ENCODE measurements at regions not wholly inside any gene's neighbourhood (a gene's known extent, or its start where the extent isn't known, plus 50 kb on each side); places are given as distances from the start of the nearest gene placed in this dataset.
"Not testable (repeated sequence)": the region's sequence is repeated elsewhere in the genome, so short reads cannot be mapped to it uniquely, and the experiment has no call there.

DNA sequence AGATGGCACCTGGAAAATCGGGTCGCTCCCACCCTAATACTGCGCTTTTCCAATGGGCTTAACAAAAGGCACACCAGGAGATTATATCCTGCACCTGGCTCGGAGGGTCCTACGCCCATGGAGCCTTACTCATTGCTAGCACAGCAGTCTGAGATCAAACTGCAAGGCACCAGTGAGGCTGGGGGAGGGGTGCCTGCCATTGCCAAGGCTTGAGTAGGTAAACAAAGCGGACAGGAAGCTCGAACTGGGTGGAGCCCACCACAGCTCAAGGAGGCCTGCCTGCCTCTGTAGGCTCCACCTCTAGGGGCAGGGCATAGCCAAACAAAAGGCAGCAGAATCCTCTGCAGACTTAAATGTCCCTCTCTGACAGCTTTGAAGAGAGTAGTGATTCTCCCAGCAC lies 814.8 kb downstream of the SEMA5A start:
- not testable (repeated sequence) for H3K4me3 Mint-ChIP-seq; H3K36me3 Mint-ChIP-seq; H3K4me1 Mint-ChIP-seq (ENCODE audit: low read depth); H3K27ac Mint-ChIP-seq; H3K27me3 Mint-ChIP-seq; H3K9me3 Mint-ChIP-seq (ENCODE audit: low read depth)

DNA sequence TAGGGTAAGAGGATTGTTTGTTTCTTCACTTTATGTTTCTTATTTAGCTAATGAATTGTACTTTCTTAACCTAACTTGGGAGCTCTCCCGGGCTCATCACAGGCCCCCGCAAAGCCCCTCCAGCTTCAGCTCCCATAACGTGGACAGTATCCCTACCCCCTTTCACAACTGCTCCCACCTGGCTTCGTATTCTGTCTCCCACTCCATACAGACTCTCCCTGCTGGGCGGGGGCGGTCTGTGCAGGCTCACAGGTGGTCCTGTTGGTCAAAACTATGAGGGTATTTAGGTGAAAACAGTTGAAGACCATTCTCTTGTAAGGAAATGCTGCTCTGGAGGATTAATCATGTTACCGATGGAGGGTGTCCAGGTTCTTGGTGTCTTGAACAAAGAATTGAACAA lies 805.3 kb downstream of the SEMA5A start:
- H3K4me1 Mint-ChIP-seq (ENCODE audit: low read depth), result no peaks in the 10 kb centered on the region

GRCh38 chr5:8749556-8749955 lies 796.3 kb downstream of the SEMA5A start:
- Mint-ChIP-seq H3K9me3 (ENCODE audit: low read depth) (peaks cover 4% of the 10 kb centered on the region), H3K4me3 (no peak overlapping the region), H3K36me3 (no peaks in the 10 kb centered on the region), H3K27ac (no peak overlapping the region), H3K27me3 (no peaks in the 10 kb centered on the region), H3K4me1 (ENCODE audit: low read depth) (no peaks in the 10 kb centered on the region)

More for the DNA sequence above, 805.3 kb downstream of the SEMA5A start:
- Mint-ChIP-seq H3K27me3 (no peaks in the 10 kb centered on the region), H3K4me3 (no peak overlapping the region), H3K27ac (no peak overlapping the region), H3K9me3 (ENCODE audit: low read depth) (peaks cover 15% of the 10 kb centered on the region), H3K36me3 (no peaks in the 10 kb centered on the region)

- H3K9me3 Mint-ChIP-seq (ENCODE audit: low read depth), result peaks cover 4% of the 10 kb centered on the region
- H3K27me3 Mint-ChIP-seq, result no peaks in the 10 kb centered on the region
- no peak overlapping the region for H3K27ac Mint-ChIP-seq
- no peaks in the 10 kb centered on the region for H3K4me1 Mint-ChIP-seq (ENCODE audit: low read depth)
- no peaks in the 10 kb centered on the region for H3K36me3 Mint-ChIP-seq
- no peak overlapping the region for H3K4me3 Mint-ChIP-seq
Measured at GRCh38 chr5:8750100-8750499, 795.8 kb downstream of the SEMA5A start.

GRCh38 chr5:8751971-8752370 lies 793.9 kb downstream of the SEMA5A start:
- no peaks in the 10 kb centered on the region for H3K27me3 Mint-ChIP-seq
- H3K36me3 Mint-ChIP-seq, result no peaks in the 10 kb centered on the region
- H3K9me3 Mint-ChIP-seq (ENCODE audit: low read depth), result peaks cover 4% of the 10 kb centered on the region
- no peak overlapping the region for H3K27ac Mint-ChIP-seq
- H3K4me1 Mint-ChIP-seq (ENCODE audit: low read depth), result no peaks in the 10 kb centered on the region
- no peak overlapping the region for H3K4me3 Mint-ChIP-seq

- no peaks in the 10 kb centered on the region for H3K4me1 Mint-ChIP-seq (ENCODE audit: low read depth)
- H3K4me3 Mint-ChIP-seq, result no peak overlapping the region
- no peaks in the 10 kb centered on the region for H3K27me3 Mint-ChIP-seq
- no peak overlapping the region for H3K27ac Mint-ChIP-seq
- no peaks in the 10 kb centered on the region for H3K36me3 Mint-ChIP-seq
- peaks cover 4% of the 10 kb centered on the region for H3K9me3 Mint-ChIP-seq (ENCODE audit: low read depth)
Measured at GRCh38 chr5:8752595-8752994, 793.3 kb downstream of the SEMA5A start.

DNA sequence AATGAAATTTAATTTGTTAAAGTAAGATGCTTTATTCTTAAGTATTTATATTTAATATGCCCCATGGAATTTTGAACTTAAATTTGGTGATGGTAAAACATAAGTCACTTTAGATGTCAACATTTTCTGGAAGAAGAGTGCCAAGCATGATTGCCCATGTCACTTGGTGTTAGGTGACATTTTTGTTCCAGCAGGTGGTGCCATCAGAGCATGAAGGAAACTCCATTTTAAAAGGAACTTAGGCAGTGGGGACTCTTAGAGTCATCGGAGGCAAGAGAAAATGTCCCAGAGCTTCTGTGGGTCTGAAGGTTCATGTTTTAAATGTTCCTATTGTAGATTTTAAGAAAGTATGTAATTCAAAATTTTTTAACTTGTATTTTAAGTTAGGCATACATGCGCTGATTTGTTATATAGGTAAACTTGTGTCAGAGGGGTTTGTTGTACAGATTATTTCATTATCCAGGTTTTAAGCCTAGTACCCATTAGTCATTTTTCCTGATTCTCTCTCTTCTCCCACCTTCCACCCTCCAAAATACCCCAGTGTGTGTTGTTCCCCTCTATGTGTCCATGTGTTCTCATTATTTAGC lies 789.3 kb downstream of the SEMA5A start:
- H3K27ac Mint-ChIP-seq, result no peak overlapping the region
- peaks cover 10% of the 10 kb centered on the region for H3K9me3 Mint-ChIP-seq (ENCODE audit: low read depth)
- H3K27me3 Mint-ChIP-seq, result no peaks in the 10 kb centered on the region
- no peak overlapping the region for H3K4me3 Mint-ChIP-seq
- H3K4me1 Mint-ChIP-seq (ENCODE audit: low read depth), result no peaks in the 10 kb centered on the region
- H3K36me3 Mint-ChIP-seq, result no peaks in the 10 kb centered on the region

GRCh38 chr5:8765886-8766285 lies 780.0 kb downstream of the SEMA5A start:
- H3K4me1 Mint-ChIP-seq (ENCODE audit: low read depth), result no peaks in the 10 kb centered on the region
- H3K36me3 Mint-ChIP-seq, result no peaks in the 10 kb centered on the region
- peaks cover 3% of the 10 kb centered on the region for H3K9me3 Mint-ChIP-seq (ENCODE audit: low read depth)
- H3K27me3 Mint-ChIP-seq, result no peaks in the 10 kb centered on the region
- no peak overlapping the region for H3K27ac Mint-ChIP-seq
- H3K4me3 Mint-ChIP-seq, result no peak overlapping the region

DNA sequence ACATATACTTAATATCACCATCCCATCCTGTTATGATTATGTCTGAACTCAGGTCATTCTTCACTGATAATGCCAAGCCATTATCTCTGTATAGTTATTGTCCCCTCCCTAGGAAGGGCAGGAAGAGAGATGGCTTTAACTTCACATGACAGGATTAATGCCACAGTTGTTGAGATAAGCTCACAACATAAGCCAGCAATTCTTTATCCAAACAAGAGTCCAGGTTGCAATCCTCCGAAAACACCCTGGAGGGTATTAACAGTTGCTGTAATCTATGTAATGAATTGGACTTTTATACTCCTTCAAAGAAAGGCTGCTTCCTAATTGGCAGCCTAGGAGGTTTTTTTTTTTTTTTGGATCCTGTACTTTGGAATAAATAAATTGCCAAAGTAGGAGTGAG lies 779.4 kb downstream of the SEMA5A start:
- Mint-ChIP-seq H3K27ac (no peak overlapping the region), H3K27me3 (no peaks in the 10 kb centered on the region), H3K9me3 (ENCODE audit: low read depth) (peaks cover 3% of the 10 kb centered on the region), H3K4me1 (ENCODE audit: low read depth) (no peaks in the 10 kb centered on the region), H3K36me3 (no peaks in the 10 kb centered on the region), H3K4me3 (no peak overlapping the region)

DNA sequence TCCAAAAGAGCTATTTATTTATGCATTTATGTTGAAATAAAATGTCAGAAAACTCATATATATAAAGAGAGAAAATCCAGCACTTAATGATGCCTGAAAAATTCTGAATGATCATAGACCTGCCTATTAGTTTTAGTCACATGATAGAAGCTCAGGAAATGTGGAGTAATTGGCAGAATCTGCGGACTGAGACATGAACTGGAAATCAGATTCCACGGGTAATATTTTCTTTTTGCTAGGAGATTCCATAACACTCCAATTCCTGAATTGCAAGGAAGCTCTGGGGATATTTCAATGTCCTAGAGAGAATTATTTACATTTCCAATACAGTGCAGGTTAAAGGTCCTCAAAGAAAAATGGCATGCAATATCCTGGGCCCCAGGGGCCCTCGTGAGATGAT lies 778.8 kb downstream of the SEMA5A start:
- H3K9me3 Mint-ChIP-seq (ENCODE audit: low read depth), result peaks cover 3% of the 10 kb centered on the region
- H3K27ac Mint-ChIP-seq, result no peak overlapping the region
- H3K4me3 Mint-ChIP-seq, result no peak overlapping the region
- no peaks in the 10 kb centered on the region for H3K4me1 Mint-ChIP-seq (ENCODE audit: low read depth)
- no peaks in the 10 kb centered on the region for H3K36me3 Mint-ChIP-seq
- no peaks in the 10 kb centered on the region for H3K27me3 Mint-ChIP-seq

DNA sequence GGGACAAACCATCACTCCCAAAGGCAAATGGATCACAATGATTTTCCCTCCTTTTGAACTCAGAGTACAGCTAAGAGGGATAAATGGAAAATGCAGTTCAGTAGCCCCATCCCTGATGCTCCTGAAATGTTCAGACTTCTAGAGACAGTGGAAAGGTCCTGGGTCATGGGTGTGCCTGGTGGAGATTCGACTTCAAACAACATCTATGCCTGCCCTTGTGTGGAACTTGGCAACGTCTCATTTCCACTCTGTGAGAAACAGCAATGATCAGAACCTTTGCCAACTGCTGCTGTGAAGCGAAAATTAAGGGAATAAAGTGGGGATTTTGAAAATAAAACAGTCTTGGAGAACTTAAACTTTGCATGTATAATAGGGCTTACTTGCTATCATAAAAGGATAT lies 778.1 kb downstream of the SEMA5A start:
- H3K9me3 Mint-ChIP-seq (ENCODE audit: low read depth), result peaks cover 3% of the 10 kb centered on the region

GRCh38 chr5:8769631-8770030 lies 776.2 kb downstream of the SEMA5A start:
- no peaks in the 10 kb centered on the region for H3K4me1 Mint-ChIP-seq (ENCODE audit: low read depth)
- H3K4me3 Mint-ChIP-seq, result no peak overlapping the region
- H3K9me3 Mint-ChIP-seq (ENCODE audit: low read depth), result peaks cover 3% of the 10 kb centered on the region
- H3K36me3 Mint-ChIP-seq, result no peaks in the 10 kb centered on the region
- no peak overlapping the region for H3K27ac Mint-ChIP-seq
- no peaks in the 10 kb centered on the region for H3K27me3 Mint-ChIP-seq

More for the DNA sequence above, 778.1 kb downstream of the SEMA5A start:
- H3K4me3 Mint-ChIP-seq, result no peak overlapping the region
- no peak overlapping the region for H3K27ac Mint-ChIP-seq
- H3K36me3 Mint-ChIP-seq, result no peaks in the 10 kb centered on the region
- H3K27me3 Mint-ChIP-seq, result no peaks in the 10 kb centered on the region
- H3K4me1 Mint-ChIP-seq (ENCODE audit: low read depth), result no peaks in the 10 kb centered on the region

DNA sequence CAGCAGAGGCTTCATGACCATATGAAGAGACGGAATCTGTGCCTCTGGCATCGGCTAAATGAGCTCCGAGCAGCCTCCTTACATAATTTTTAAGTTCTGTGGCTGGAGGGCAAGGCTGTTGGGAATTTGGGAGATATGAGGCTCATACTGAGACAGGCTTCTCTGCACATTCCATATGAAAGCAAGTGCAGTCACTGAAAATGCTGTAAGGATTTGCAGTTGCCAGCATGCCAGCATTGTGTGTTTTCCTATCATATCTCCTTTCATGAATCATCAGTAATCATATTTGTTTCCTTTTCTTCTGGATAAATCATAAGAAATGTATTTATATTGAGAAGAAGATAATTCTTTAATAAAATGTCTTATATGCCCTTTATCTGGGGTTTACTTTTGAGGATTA lies 775.4 kb downstream of the SEMA5A start:
- H3K36me3 Mint-ChIP-seq, result no peaks in the 10 kb centered on the region
- H3K4me1 Mint-ChIP-seq (ENCODE audit: low read depth), result no peaks in the 10 kb centered on the region

GRCh38 chr5:8773046-8773615 lies 772.7 kb downstream of the SEMA5A start:
- H3K27me3 Mint-ChIP-seq, result no peaks in the 10 kb centered on the region
- H3K4me1 Mint-ChIP-seq (ENCODE audit: low read depth), result no peaks in the 10 kb centered on the region
- no peak overlapping the region for H3K4me3 Mint-ChIP-seq
- peaks cover 4% of the 10 kb centered on the region for H3K9me3 Mint-ChIP-seq (ENCODE audit: low read depth)
- no peak overlapping the region for H3K27ac Mint-ChIP-seq
- H3K36me3 Mint-ChIP-seq, result no peaks in the 10 kb centered on the region

More for the DNA sequence above, 775.4 kb downstream of the SEMA5A start:
- Mint-ChIP-seq H3K4me3 (no peak overlapping the region), H3K27me3 (no peaks in the 10 kb centered on the region), H3K9me3 (ENCODE audit: low read depth) (peaks cover 3% of the 10 kb centered on the region), H3K27ac (no peak overlapping the region)

DNA sequence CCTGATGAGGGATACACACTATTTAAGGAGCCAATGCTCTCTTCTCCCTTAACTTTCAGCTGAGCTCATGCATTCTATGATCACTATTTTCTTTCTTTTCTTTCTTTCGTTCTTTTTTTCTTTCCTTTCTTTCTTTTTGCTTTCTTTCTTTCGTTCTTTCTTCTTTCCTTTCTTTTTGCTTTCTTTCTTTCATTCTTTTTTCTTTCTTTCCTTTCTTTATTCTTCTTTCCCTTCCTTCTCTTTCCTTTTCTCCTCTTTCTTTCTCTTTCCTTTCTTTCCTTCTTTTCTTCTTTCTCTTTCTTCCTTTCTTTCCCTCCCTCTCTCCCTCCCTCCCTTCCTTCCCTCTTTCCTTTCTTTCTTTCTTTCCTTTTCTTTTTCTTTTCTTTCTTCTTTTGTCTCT lies 761.2 kb downstream of the SEMA5A start:
- Mint-ChIP-seq H3K36me3 (no peaks in the 10 kb centered on the region), H3K27ac (no peak overlapping the region), H3K9me3 (ENCODE audit: low read depth) (peaks cover 5% of the 10 kb centered on the region), H3K4me3 (no peak overlapping the region), H3K4me1 (ENCODE audit: low read depth) (no peaks in the 10 kb centered on the region), H3K27me3 (no peaks in the 10 kb centered on the region)

- Mint-ChIP-seq H3K4me1 (ENCODE audit: low read depth) (no peaks in the 10 kb centered on the region), H3K27me3 (no peaks in the 10 kb centered on the region), H3K4me3 (no peak overlapping the region), H3K9me3 (ENCODE audit: low read depth) (peaks cover under 1% of the 10 kb centered on the region), H3K36me3 (no peaks in the 10 kb centered on the region), H3K27ac (no peak overlapping the region)
Measured at GRCh38 chr5:8788246-8788645, 757.6 kb downstream of the SEMA5A start.

Measured in activated naive CD8-positive, alpha-beta T cell (primary cell).